ENCODE measurements at regions not wholly inside any gene's neighbourhood (a gene's known extent, or its start where the extent isn't known, plus 50 kb on each side); places are given as distances from the start of the nearest gene placed in this dataset.

DNA sequence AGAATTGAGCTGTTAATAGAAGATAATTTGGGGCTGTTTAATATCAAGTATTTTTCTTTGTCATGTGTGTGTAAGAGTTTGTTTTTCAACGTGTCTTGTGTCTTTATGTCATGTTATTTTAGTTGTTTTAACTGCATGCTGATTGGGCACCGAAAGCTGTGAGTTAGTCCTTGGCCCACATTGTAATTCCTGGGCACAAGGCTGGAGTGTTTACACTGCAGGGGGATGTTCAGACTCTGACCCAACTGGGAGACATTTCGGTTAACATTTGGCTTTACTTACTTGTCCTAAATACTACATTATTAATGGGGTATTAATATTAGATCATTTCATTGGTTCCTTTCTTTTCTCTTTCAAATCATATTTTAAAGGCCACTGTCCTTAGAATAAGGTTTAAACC, 381.0 kb downstream of the OSR1 start:
- Histone ChIP-seq H3K79me2 (ENCODE audit: insufficient read depth, low read depth) (no peaks in the 10 kb centered on the region), H2AFZ (ENCODE audit: low read depth) (no peak overlapping the region), H4K20me1 (ENCODE audit: insufficient read depth) (no peaks in the 10 kb centered on the region), H3K36me3 (ENCODE audit: insufficient read depth) (no peaks in the 10 kb centered on the region), H3K4me2 (no peak overlapping the region), H3K4me1 (ENCODE audit: low read depth, poor library complexity, severe bottlenecking) (no peaks in the 10 kb centered on the region), H3K27me3 (ENCODE audit: insufficient read depth, low read depth) (no peaks in the 10 kb centered on the region), H3K4me3 (IDR thresholded peaks at IDR 0.05; ENCODE audit: insufficient read depth, low read depth, low read length) (no peak overlapping the region), H3K27ac (no peak overlapping the region), H3K9ac (no peak overlapping the region)
- TF ChIP-seq, protein P1, sequence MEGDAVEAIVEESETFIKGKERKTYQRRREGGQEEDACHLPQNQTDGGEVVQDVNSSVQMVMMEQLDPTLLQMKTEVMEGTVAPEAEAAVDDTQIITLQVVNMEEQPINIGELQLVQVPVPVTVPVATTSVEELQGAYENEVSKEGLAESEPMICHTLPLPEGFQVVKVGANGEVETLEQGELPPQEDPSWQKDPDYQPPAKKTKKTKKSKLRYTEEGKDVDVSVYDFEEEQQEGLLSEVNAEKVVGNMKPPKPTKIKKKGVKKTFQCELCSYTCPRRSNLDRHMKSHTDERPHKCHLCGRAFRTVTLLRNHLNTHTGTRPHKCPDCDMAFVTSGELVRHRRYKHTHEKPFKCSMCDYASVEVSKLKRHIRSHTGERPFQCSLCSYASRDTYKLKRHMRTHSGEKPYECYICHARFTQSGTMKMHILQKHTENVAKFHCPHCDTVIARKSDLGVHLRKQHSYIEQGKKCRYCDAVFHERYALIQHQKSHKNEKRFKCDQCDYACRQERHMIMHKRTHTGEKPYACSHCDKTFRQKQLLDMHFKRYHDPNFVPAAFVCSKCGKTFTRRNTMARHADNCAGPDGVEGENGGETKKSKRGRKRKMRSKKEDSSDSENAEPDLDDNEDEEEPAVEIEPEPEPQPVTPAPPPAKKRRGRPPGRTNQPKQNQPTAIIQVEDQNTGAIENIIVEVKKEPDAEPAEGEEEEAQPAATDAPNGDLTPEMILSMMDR (conservative IDR thresholded peaks at IDR 0.05; ENCODE audit: low read depth, low read length) = no peak

DNA sequence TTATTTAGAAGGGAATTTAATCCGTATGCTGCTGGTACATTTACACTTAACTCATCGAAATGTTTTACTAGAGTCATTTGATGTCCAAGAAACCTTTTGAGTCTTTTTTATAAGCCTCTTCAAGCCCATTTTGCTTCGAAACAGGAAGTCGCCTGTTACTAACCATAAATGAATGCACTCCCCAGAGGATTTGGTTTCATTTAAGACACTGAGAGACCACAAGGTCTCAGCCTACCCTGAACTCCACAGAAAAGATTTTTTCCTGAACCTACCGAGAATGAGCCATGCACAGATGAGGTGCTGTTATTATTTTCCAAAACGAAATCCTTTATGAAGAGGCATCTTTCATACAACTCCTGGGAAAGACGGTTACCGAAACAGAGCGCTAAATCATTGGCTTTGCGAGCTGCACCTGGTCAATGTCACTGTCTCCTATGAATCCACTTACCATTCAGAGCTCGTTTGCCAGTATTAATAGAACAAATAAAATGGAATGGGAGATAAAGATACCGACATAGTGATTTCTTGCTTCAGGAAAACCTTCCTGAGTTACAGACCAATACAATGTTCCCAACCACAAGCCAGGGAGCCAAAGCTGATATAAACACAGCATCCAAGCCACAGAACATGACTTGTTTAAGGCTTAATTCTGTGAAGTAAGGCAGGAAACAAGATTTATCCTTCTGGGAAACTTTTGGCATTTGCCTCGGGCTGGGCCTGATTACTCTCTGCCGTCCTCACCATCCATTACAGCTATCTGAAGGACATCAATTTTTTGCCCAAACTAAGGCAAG, 382.1 kb downstream of the OSR1 start:
- H3K27me3 ChIP-seq (ENCODE audit: insufficient read depth, low read depth) = no peaks in the 10 kb centered on the region
- H3K4me1 ChIP-seq (ENCODE audit: low read depth, poor library complexity, severe bottlenecking) = no peaks in the 10 kb centered on the region
- no peaks in the 10 kb centered on the region for H3K79me2 ChIP-seq (ENCODE audit: insufficient read depth, low read depth)
- no peak overlapping the region for H3K27ac ChIP-seq
- H4K20me1 ChIP-seq (ENCODE audit: insufficient read depth) = no peaks in the 10 kb centered on the region
- no peak overlapping the region for H3K4me2 ChIP-seq
- H3K36me3 ChIP-seq (ENCODE audit: insufficient read depth) = no peaks in the 10 kb centered on the region
- H3K4me3 ChIP-seq (IDR thresholded peaks at IDR 0.05; ENCODE audit: insufficient read depth, low read depth, low read length) = no peak overlapping the region
- H3K9ac ChIP-seq = no peak overlapping the region
- TF ChIP-seq, protein P1 (conservative IDR thresholded peaks at IDR 0.05; ENCODE audit: low read depth, low read length) = no peak
- no peak overlapping the region for H2AFZ ChIP-seq (ENCODE audit: low read depth)

GRCh38 chr2:18975506-18976167, 382.8 kb downstream of the OSR1 start:
- Histone ChIP-seq H3K4me2 (no peak overlapping the region), H3K27ac (no peak overlapping the region), H3K4me1 (ENCODE audit: low read depth, poor library complexity, severe bottlenecking) (no peaks in the 10 kb centered on the region), H3K4me3 (IDR thresholded peaks at IDR 0.05; ENCODE audit: insufficient read depth, low read depth, low read length) (no peak overlapping the region), H3K36me3 (ENCODE audit: insufficient read depth) (no peaks in the 10 kb centered on the region), H4K20me1 (ENCODE audit: insufficient read depth) (no peaks in the 10 kb centered on the region), H3K9ac (no peak overlapping the region), H3K79me2 (ENCODE audit: insufficient read depth, low read depth) (no peaks in the 10 kb centered on the region), H2AFZ (ENCODE audit: low read depth) (no peak overlapping the region), H3K27me3 (ENCODE audit: insufficient read depth, low read depth) (no peaks in the 10 kb centered on the region)
- TF ChIP-seq, protein P1 (conservative IDR thresholded peaks at IDR 0.05; ENCODE audit: low read depth, low read length) = no peak

- Histone ChIP-seq H3K4me1 (ENCODE audit: low read depth, poor library complexity, severe bottlenecking) (no peaks in the 10 kb centered on the region), H3K4me3 (IDR thresholded peaks at IDR 0.05; ENCODE audit: insufficient read depth, low read depth, low read length) (no peak overlapping the region), H2AFZ (ENCODE audit: low read depth) (no peak overlapping the region), H3K27me3 (ENCODE audit: insufficient read depth, low read depth) (no peaks in the 10 kb centered on the region), H3K79me2 (ENCODE audit: insufficient read depth, low read depth) (no peaks in the 10 kb centered on the region), H3K4me2 (no peak overlapping the region), H4K20me1 (ENCODE audit: insufficient read depth) (no peaks in the 10 kb centered on the region), H3K27ac (no peak overlapping the region), H3K9ac (no peak overlapping the region), H3K36me3 (ENCODE audit: insufficient read depth) (no peaks in the 10 kb centered on the region)
- TF ChIP-seq, protein P1 (conservative IDR thresholded peaks at IDR 0.05; ENCODE audit: low read depth, low read length) = no peak
Observed at GRCh38 chr2:18971628-18972027, 382.3 kb upstream of the NT5C1B start.
